Kidney (tissue), 13 donors: ENCODE measurements at regions not wholly inside any gene's neighbourhood (a gene's known extent, or its start where the extent isn't known, plus 50 kb on each side); places are given as distances from the start of the nearest gene placed in this dataset.
A peak's percentile ranks its signal among the peaks of the same experiment; 100 is the strongest.

Experiments used
- DNase-seq, 5 donors: peaks; one replicate each; pipeline ENCODE4 v3.0.0-alpha.2; 2013 to 2020
- FAIRE-seq: peaks from 2 replicates; lab custom pipeline; 2012; peaks lifted over from hg19 to GRCh38; lab: Jason Lieb, UNC
- H3K27ac ChIP-seq, 2 donors: one replicate each; pipeline ENCODE4 v1.7.0; 2013; ENCODE audit warnings: low read depth in 2 of 2, low read length in 2 of 2, inconsistent platforms in 1 of 2
- H3K27me3 ChIP-seq: one replicate; pipeline ENCODE4 v1.7.1; 2013; ENCODE audit warnings: low read length, inconsistent platforms; ENCODE audit not compliant: control insufficient read depth, insufficient read depth
- H3K36me3 ChIP-seq, 3 donors: one replicate each; pipeline versions ENCODE4 v1.7.0 to v1.7.1; 2013; ENCODE audit warnings: low read length in 3 of 3, control low read depth in 1 of 3, inconsistent platforms in 1 of 3; ENCODE audit not compliant: insufficient read depth in 3 of 3, control insufficient read depth in 2 of 3
- H3K4me1 ChIP-seq, 3 donors: one replicate each; pipeline versions ENCODE4 v1.7.0 to v1.7.1; 2013; ENCODE audit warnings: low read length in 3 of 3, inconsistent platforms in 1 of 3, low read depth in 1 of 3; ENCODE audit not compliant: control insufficient read depth in 2 of 3, insufficient read depth in 2 of 3
- H3K4me3 ChIP-seq, 3 donors: one replicate each; pipeline versions ENCODE4 v1.7.0 to v1.8.1; 2013; ENCODE audit warnings: low read length in 3 of 3, control low read depth in 1 of 3, inconsistent platforms in 1 of 3
- H3K9ac ChIP-seq, 3 donors: one replicate each; pipeline versions ENCODE4 v1.7.0 to v1.7.1; 2013; ENCODE audit warnings: low read length in 3 of 3, control low read depth in 1 of 3, inconsistent platforms in 1 of 3
- H3K9me3 ChIP-seq, 3 donors: one replicate each; pipeline versions ENCODE4 v1.7.0 to v1.7.1; 2013; ENCODE audit warnings: low read length in 3 of 3, control low read depth in 1 of 3, inconsistent platforms in 1 of 3; ENCODE audit not compliant: control insufficient read depth in 2 of 3, insufficient read depth in 1 of 3
- CTCF ChIP-seq: IDR thresholded peaks from 3 replicates; pipeline ENCODE4 v1.5.1; 2012; ENCODE audit warnings: mild to moderate bottlenecking, moderate library complexity, borderline replicate concordance; ENCODE audit not compliant: insufficient read depth; ENCODE audit errors: extremely low read depth
- intact Hi-C: fragments of 100-400 bp; cut with DNase I; formaldehyde crosslinking; loops from one replicate; pipeline ENCODE4 v1.11.1; 2022
- donor health status: control.
- donor health status: control.
- donor health status: control.
- donor health status: control.
- donor health status: control.
- donor health status: DM: yes; HTN: yes; CAD: no.
- donor health status: Normal renal cell carcinoma (clear cell type).

- Histone ChIP-seq H3K4me3 (no peak overlapping the region), H3K9ac (no peak overlapping the region), H3K4me1 (no peaks in the 10 kb centered on the region), H3K9me3 (no peaks in the 10 kb centered on the region), H3K27me3 (no peaks in the 10 kb centered on the region), H3K36me3 (no peaks in the 10 kb centered on the region), H3K27ac (no peak overlapping the region)
- DNase-seq (peak in 3 of 5 donors; percentile 25 to 57 (median 41)), FAIRE-seq (no peak)
- no peak for TF ChIP-seq CTCF
- intact Hi-C loops, result no loop called here
Measured at GRCh38 chr1:203569490-203570318, 56.9 kb upstream of the ATP2B4 start.

DNA sequence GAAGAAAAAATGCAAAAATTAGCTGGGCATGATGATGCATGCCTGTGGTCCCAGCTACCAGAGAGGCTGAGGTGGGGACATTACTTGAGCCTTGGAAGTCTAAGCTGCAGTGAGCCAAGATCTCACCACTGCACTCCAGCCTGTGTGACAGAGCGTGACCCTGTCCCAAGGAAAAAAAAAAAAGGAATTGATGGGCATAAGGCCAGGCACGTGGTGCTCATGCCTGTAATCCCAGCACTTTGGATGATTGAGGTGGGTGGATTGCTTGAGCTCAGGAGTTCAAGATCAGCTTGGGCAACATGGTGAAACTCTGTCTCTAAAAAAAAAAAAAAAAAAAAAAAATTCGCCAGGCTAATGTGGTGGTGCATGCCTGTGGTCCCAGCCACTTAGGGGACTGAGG, 55.8 kb upstream of the ATP2B4 start:
- FAIRE-seq (no peak), DNase-seq (peak in 1 of 5 donors; percentile 12)
- Histone ChIP-seq H3K4me1 (no peaks in the 10 kb centered on the region), H3K36me3 (no peaks in the 10 kb centered on the region), H3K27me3 (no peaks in the 10 kb centered on the region), H3K27ac (no peak overlapping the region), H3K4me3 (no peak overlapping the region), H3K9ac (no peak overlapping the region), H3K9me3 (no peaks in the 10 kb centered on the region)
- intact Hi-C loops, result no loop called here
- no peak for TF ChIP-seq CTCF

DNA sequence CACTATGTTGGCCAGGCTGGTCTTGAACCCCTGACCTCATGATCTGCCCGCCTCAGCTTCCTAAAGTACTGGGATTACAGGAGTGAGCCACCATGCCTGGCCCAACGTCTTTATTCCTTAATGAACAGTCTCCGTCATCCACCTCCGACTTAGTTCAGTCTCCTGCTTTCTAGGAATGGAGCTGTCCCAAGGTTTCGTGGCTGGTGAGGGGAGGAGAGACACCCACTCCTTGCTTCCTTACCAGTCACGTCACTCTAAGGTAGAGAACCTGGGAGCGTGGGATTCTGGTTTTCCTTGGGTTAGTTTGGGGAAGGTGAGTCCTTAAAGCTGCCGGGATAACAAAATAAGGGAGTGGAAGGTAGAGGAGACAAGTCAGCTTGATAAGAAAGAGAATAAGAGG, 55.0 kb upstream of the ATP2B4 start:
- Histone ChIP-seq H3K27me3 (no peaks in the 10 kb centered on the region), H3K9me3 (no peaks in the 10 kb centered on the region), H3K27ac (no peak overlapping the region), H3K9ac (no peak overlapping the region), H3K4me1 (no peaks in the 10 kb centered on the region), H3K36me3 (no peaks in the 10 kb centered on the region), H3K4me3 (no peak overlapping the region)
- no peak for TF ChIP-seq CTCF
- DNase-seq (no peak), FAIRE-seq (no peak)
- intact Hi-C loops, result no loop called here
